T-helper 2 cell treated with Interferon-gamma antibody and Interleukin-4, amounts not matched to agents 5 μg/mL and 100 μg/mL, for 36 hours (primary cell): ENCODE measurements at regions not wholly inside any gene's neighbourhood (a gene's known extent, or its start where the extent isn't known, plus 50 kb on each side); places are given as distances from the start of the nearest gene placed in this dataset.

ENCODE experiments used
- DNase-seq: peaks from one replicate; pipeline ENCODE4 v3.0.0; 2021; ENCODE audit warnings: low spot score
- H3K27ac Mint-ChIP-seq: one replicate; pipeline ENCODE4 v1.8.0; 2021; ENCODE audit warnings: mild to moderate bottlenecking, mixed read lengths
- H3K27me3 Mint-ChIP-seq: one replicate; pipeline ENCODE4 v1.8.0; 2021; ENCODE audit warnings: low read depth, mixed read lengths
- H3K36me3 Mint-ChIP-seq: one replicate; pipeline ENCODE4 v1.8.0; 2021; ENCODE audit warnings: low read depth, mixed read lengths
- H3K4me1 Mint-ChIP-seq: one replicate; pipeline ENCODE4 v1.8.0; 2021; ENCODE audit warnings: low read depth, mixed read lengths
- H3K4me3 Mint-ChIP-seq: one replicate; pipeline ENCODE4 v1.8.0; 2022; ENCODE audit warnings: mild to moderate bottlenecking, moderate library complexity, mixed read lengths
- H3K9me3 Mint-ChIP-seq: one replicate; pipeline ENCODE4 v1.8.0; 2021; ENCODE audit warnings: mixed read lengths

GRCh38 chr2:95539290-95539689, 52.5 kb upstream of the TRIM43 start:
- Mint-ChIP-seq H3K27me3 (no peaks in the 10 kb centered on the region), H3K4me3 (no peak overlapping the region), H3K36me3 (peaks cover 11% of the 10 kb centered on the region), H3K9me3 (peaks cover 5% of the 10 kb centered on the region), H3K27ac (peak overlapping the region; percentile 44), H3K4me1 (peaks cover 13% of the 10 kb centered on the region)
- DNase-seq: no peak

- Mint-ChIP-seq H3K27me3 (no peaks in the 10 kb centered on the region), H3K27ac (no peak overlapping the region), H3K9me3 (peaks cover 5% of the 10 kb centered on the region), H3K4me3 (no peak overlapping the region), H3K36me3 (peaks cover 8% of the 10 kb centered on the region), H3K4me1 (peaks cover 13% of the 10 kb centered on the region)
- DNase-seq: no peak
These were observed 52.0 kb upstream of the TRIM43 start for GRCh38 chr2:95539836-95540235.
